Limb (tissue), 2 donors: ENCODE measurements at regions not wholly inside any gene's neighbourhood (a gene's known extent, or its start where the extent isn't known, plus 50 kb on each side); places are given as distances from the start of the nearest gene placed in this dataset.
A peak's percentile ranks its signal among the peaks of the same experiment; 100 is the strongest.

Experiments used
- DNase-seq, 2 donors: peaks; one replicate each; pipeline ENCODE4 v3.0.0-alpha.2; 2016; ENCODE audit errors: extremely low spot score in 2 of 2

GRCh38 chr16:82248677-82249076 is 78.7 kb upstream of the MPHOSPH6 start:
- no peak for DNase-seq

DNA sequence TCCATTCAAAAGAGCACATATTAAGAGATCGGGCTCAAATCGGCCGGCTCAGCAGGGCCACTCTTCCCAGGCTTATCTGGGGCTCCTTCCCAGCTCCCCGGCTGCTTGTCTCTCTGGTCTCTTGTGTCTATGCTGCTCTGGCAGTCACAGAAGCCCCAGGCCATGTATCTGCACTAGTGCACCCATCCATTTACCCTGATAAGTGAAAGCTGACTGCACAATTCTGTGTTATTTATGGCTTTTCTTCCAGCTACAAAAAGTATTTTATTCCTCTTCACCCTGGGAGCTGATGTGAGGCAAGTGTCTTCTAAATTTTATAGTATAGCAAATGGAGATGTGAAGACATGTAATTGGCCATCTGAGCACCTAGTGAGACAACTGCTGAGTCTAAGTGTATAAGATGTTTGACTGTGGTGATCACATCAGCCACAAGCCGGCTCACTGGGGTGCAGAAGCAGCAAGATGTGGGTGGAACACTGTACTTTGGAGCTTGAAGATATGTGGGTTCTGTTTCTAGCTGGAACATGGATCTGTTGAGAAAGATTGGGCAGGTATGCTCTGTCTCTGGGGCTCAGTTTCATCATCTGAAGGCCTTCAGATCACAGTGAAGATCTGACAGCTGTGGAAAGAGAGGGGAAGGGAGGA is 78.1 kb upstream of the MPHOSPH6 start:
- DNase-seq: no peak

DNA sequence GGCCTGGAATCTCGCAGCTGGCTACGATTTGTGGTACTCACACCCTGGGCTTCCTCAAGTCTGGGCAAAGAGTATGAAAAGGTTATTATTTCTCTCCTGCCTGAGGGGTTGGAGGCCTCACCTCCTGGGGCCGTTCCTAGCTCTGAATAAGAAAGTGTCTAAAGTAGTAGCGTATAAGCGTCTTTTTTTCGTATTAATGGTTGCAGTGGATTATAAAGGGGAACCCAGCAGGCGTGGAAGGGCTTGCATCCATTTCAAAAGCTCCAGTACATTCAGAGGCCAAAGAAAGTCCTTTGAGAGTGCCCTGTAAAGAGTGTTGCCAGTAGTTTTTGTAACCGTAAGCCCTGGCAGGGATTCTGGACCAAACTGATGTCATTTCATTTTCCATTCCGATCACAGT is 72.2 kb upstream of the MPHOSPH6 start:
- DNase-seq: peak in 1 of 2 donors; percentile 3

DNA sequence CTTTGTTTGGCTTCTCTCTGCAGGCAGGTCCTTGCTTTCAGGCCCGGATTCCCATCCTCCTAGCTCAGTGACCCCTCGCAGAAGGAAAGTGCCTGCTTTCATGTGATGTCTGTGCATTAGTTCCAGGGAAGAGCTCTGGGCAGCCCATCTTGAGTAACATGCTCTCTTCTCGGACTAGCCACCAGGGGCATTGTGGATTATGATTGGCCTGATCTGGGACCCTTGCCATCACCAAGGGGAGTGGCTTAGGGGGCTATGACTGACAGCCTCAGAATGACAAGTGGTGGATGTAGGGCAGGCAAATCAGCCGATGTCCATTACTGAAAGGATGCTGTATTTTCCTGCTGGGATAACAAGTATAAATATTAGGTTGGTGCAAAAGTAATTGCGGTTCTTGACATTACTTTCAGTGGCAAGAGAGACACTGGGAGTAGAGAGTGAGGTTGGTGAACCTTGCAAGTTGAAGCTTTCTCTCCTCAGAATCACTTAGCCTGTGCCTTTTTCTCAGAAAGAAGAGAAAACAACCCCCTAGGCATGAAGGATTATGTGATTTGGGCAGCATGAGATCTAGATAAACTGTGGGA is 71.5 kb upstream of the MPHOSPH6 start:
- no peak for DNase-seq

- no peak for DNase-seq
Measured at GRCh38 chr16:82240111-82240510, 70.1 kb upstream of the MPHOSPH6 start.

- DNase-seq: no peak
Measured at GRCh38 chr16:82236875-82237274, 66.9 kb upstream of the MPHOSPH6 start.

- no peak for DNase-seq
Measured at GRCh38 chr16:82236415-82236814, 66.4 kb upstream of the MPHOSPH6 start.

GRCh38 chr16:82232806-82233205 is 62.8 kb upstream of the MPHOSPH6 start:
- no peak for DNase-seq

- no peak for DNase-seq
Measured at GRCh38 chr16:82231008-82231787, 61.2 kb upstream of the MPHOSPH6 start.

GRCh38 chr16:82229800-82230619 is 60.0 kb upstream of the MPHOSPH6 start:
- peak; percentile 31 to 67 for DNase-seq

DNA sequence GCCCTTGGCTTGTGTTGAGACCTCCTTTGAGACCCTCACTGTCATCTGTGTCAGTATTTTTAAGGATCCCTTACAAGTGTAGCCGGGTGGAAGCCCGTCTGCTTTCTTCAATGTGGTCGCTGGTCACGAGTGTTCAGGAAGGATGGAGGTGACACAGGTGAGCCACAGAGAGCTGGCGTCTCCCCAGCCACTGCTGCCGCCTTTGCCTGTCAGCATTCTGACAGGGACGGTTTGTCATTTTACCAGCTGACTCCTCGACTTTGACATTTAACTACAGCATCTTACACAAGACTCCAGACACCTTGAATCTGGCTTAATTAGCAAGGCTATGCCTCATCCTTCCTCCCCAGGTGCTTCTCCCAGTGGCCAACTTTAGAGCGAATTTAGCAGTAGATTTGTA is 56.3 kb upstream of the MPHOSPH6 start:
- no peak for DNase-seq

- DNase-seq: no peak
Measured at GRCh38 chr16:82224821-82225220, 54.8 kb upstream of the MPHOSPH6 start.

- no peak for DNase-seq
Measured at GRCh38 chr16:82220541-82220940, 50.5 kb upstream of the MPHOSPH6 start.
